Stimulated activated memory B cell treated with anti-CD40 and anti-IgM and Interleukin-4, amounts not matched to agents 10 μg/mL and 1 μg/mL and 100 μg/mL, for 72 hours (primary cell): ENCODE measurements at regions not wholly inside any gene's neighbourhood (a gene's known extent, or its start where the extent isn't known, plus 50 kb on each side); places are given as distances from the start of the nearest gene placed in this dataset.
A peak's percentile ranks its signal among the peaks of the same experiment; 100 is the strongest.

ENCODE experiments used
- ATAC-seq: fragments of 150-1000 bp; cut with Tn5 transposase; 2 replicates; pipeline ENCODE4 v1.10.0; 2021
- H3K27ac Mint-ChIP-seq: one replicate; pipeline ENCODE4 v1.8.0; 2022; ENCODE audit warnings: mild to moderate bottlenecking, mixed read lengths
- H3K27me3 Mint-ChIP-seq: one replicate; pipeline ENCODE4 v1.8.0; 2022; ENCODE audit warnings: mixed read lengths
- H3K36me3 Mint-ChIP-seq: one replicate; pipeline ENCODE4 v1.8.0; 2022; ENCODE audit warnings: mixed read lengths
- H3K4me1 Mint-ChIP-seq: one replicate; pipeline ENCODE4 v1.8.0; 2022; ENCODE audit warnings: mixed read lengths
- H3K4me3 Mint-ChIP-seq: one replicate; pipeline ENCODE4 v1.8.0; 2022; ENCODE audit warnings: mild to moderate bottlenecking, moderate library complexity, mixed read lengths
- H3K9me3 Mint-ChIP-seq: one replicate; pipeline ENCODE4 v1.8.0; 2022; ENCODE audit warnings: mixed read lengths

GRCh38 chr5:89417515-89417914 lies 534.5 kb upstream of the MEF2C start:
- ATAC-seq: no peak
- Mint-ChIP-seq H3K27ac (no peak overlapping the region), H3K36me3 (no peaks in the 10 kb centered on the region), H3K4me3 (no peak overlapping the region), H3K9me3 (peaks cover 5% of the 10 kb centered on the region), H3K4me1 (peaks cover 20% of the 10 kb centered on the region), H3K27me3 (no peaks in the 10 kb centered on the region)

- no peak overlapping the region for H3K27ac Mint-ChIP-seq
- H3K36me3 Mint-ChIP-seq: no peaks in the 10 kb centered on the region
- H3K4me3 Mint-ChIP-seq: no peak overlapping the region
- H3K9me3 Mint-ChIP-seq: peaks cover 3% of the 10 kb centered on the region
- H3K27me3 Mint-ChIP-seq: no peaks in the 10 kb centered on the region
- ATAC-seq: no peak
- H3K4me1 Mint-ChIP-seq: no peaks in the 10 kb centered on the region
These were observed 528.9 kb upstream of the MEF2C start for GRCh38 chr5:89411891-89412290.

GRCh38 chr5:89407054-89407453 lies 524.1 kb upstream of the MEF2C start:
- no peaks in the 10 kb centered on the region for H3K36me3 Mint-ChIP-seq
- no peaks in the 10 kb centered on the region for H3K27me3 Mint-ChIP-seq
- H3K9me3 Mint-ChIP-seq: no peaks in the 10 kb centered on the region
- H3K27ac Mint-ChIP-seq: no peak overlapping the region
- no peaks in the 10 kb centered on the region for H3K4me1 Mint-ChIP-seq
- ATAC-seq: no peak
- H3K4me3 Mint-ChIP-seq: no peak overlapping the region

GRCh38 chr5:89401659-89402058 lies 518.7 kb upstream of the MEF2C start:
- ATAC-seq: no peak
- Mint-ChIP-seq H3K27ac (peak overlapping the region; percentile 22), H3K27me3 (no peaks in the 10 kb centered on the region), H3K9me3 (no peaks in the 10 kb centered on the region), H3K4me3 (no peak overlapping the region), H3K36me3 (no peaks in the 10 kb centered on the region), H3K4me1 (peaks cover 10% of the 10 kb centered on the region)

- H3K9me3 Mint-ChIP-seq: no peaks in the 10 kb centered on the region
- H3K27ac Mint-ChIP-seq: no peak overlapping the region
- H3K4me1 Mint-ChIP-seq: peaks cover 17% of the 10 kb centered on the region
- no peaks in the 10 kb centered on the region for H3K36me3 Mint-ChIP-seq
- H3K27me3 Mint-ChIP-seq: no peaks in the 10 kb centered on the region
- ATAC-seq: no peak
- H3K4me3 Mint-ChIP-seq: no peak overlapping the region
These were observed 518.0 kb upstream of the MEF2C start for GRCh38 chr5:89401012-89401411.

- Mint-ChIP-seq H3K4me3 (no peak overlapping the region), H3K4me1 (peaks cover 28% of the 10 kb centered on the region), H3K9me3 (no peaks in the 10 kb centered on the region), H3K36me3 (no peaks in the 10 kb centered on the region), H3K27me3 (no peaks in the 10 kb centered on the region), H3K27ac (no peak overlapping the region)
- ATAC-seq: no peak
These were observed 516.6 kb upstream of the MEF2C start for GRCh38 chr5:89399548-89399947.

GRCh38 chr5:89397096-89397495 lies 514.1 kb upstream of the MEF2C start:
- peak; percentile 93 for ATAC-seq
- Mint-ChIP-seq H3K4me3 (peak overlapping the region; percentile 36), H3K4me1 (peaks cover 28% of the 10 kb centered on the region), H3K9me3 (no peaks in the 10 kb centered on the region), H3K27me3 (no peaks in the 10 kb centered on the region), H3K27ac (peak overlapping the region; percentile 75), H3K36me3 (no peaks in the 10 kb centered on the region)

DNA sequence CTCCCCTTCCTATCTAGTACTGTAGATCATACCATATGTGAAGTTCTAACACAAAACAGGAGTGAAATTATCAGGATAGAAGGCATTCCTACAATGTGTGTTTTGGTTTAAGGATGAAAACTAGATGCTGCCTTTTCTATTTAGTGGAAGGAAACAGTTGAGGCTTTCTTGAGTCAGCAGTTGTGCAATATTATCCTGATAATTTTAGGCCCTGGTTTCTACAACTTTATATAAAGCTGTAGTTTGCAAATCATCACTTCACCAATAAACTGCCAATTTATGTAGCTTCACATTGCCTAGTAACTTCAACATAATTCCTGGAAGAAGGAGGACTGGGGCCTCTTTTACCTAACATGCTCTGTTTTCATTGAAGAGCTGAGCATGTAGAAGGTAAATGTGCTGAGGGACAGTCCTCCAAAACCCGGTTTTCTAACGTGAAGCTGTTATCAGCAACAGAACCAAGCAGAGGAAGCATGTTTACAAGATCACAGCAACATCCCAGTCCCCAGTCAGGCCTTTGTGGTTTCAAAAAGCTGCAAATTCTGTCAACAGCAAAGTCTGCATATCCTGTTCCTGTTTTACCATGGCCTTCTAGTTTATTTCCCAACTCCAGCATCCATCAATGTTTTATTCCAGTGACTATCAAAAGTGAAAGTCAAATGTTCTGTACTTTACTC lies 513.4 kb upstream of the MEF2C start:
- H3K27ac Mint-ChIP-seq: peak overlapping the region; percentile 75
- ATAC-seq: peak; percentile 82
- H3K4me3 Mint-ChIP-seq: peak overlapping the region; percentile 36
- H3K9me3 Mint-ChIP-seq: no peaks in the 10 kb centered on the region
- H3K36me3 Mint-ChIP-seq: no peaks in the 10 kb centered on the region
- H3K27me3 Mint-ChIP-seq: no peaks in the 10 kb centered on the region
- peaks cover 28% of the 10 kb centered on the region for H3K4me1 Mint-ChIP-seq

DNA sequence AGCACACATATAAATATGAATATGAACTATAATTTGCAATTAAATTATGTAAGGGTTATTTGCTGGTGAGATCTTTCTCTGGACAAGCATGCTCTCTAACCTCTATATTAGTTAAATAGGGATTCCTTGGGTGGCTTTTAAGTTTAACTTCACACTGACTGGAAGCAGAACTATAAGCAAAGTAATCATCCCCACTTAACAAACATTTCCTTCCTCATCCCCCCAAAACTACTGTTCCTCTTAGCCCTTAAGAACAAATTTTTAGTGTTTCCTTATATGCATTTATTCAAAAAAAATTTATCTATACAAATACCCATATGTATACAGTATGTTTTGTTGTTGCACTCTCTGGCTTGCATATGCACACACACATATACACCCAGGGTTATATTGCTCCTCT lies 512.1 kb upstream of the MEF2C start:
- no peak overlapping the region for H3K4me3 Mint-ChIP-seq
- peaks cover 28% of the 10 kb centered on the region for H3K4me1 Mint-ChIP-seq
- H3K36me3 Mint-ChIP-seq: no peaks in the 10 kb centered on the region
- no peaks in the 10 kb centered on the region for H3K27me3 Mint-ChIP-seq
- peak overlapping the region; percentile 75 for H3K27ac Mint-ChIP-seq
- H3K9me3 Mint-ChIP-seq: no peaks in the 10 kb centered on the region
- ATAC-seq: no peak

- H3K36me3 Mint-ChIP-seq: no peaks in the 10 kb centered on the region
These were observed 505.9 kb upstream of the MEF2C start for GRCh38 chr5:89388872-89389271.

DNA sequence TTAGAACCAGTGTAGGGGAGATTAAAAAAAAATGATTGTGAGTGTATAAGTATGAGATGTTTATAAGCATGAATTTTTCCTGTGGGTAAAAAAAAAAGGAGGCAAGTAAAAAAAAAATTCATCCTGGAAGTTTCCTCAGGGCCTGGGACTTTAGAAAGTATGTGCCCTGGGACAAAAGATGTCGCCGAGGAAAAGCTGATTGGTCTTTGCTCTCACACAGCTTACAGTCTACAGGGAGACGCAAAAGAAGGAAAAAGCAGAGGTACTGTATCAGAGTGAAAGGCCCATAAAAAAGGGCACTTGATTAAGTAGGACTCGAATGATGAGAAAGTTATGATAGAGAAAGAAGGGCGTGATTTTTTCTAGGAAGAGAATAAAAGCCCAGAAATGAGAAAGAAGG lies 501.4 kb upstream of the MEF2C start:
- no peak overlapping the region for H3K27ac Mint-ChIP-seq
- no peaks in the 10 kb centered on the region for H3K36me3 Mint-ChIP-seq
- peaks cover 4% of the 10 kb centered on the region for H3K9me3 Mint-ChIP-seq
- H3K4me3 Mint-ChIP-seq: no peak overlapping the region
- H3K4me1 Mint-ChIP-seq: no peaks in the 10 kb centered on the region
- ATAC-seq: no peak
- no peaks in the 10 kb centered on the region for H3K27me3 Mint-ChIP-seq

More at GRCh38 chr5:89388872-89389271, 505.9 kb upstream of the MEF2C start:
- no peaks in the 10 kb centered on the region for H3K9me3 Mint-ChIP-seq
- no peaks in the 10 kb centered on the region for H3K4me1 Mint-ChIP-seq
- no peak for ATAC-seq
- H3K27ac Mint-ChIP-seq: no peak overlapping the region
- no peak overlapping the region for H3K4me3 Mint-ChIP-seq
- H3K27me3 Mint-ChIP-seq: no peaks in the 10 kb centered on the region

GRCh38 chr5:89380635-89381034 lies 497.7 kb upstream of the MEF2C start:
- no peaks in the 10 kb centered on the region for H3K27me3 Mint-ChIP-seq
- no peaks in the 10 kb centered on the region for H3K36me3 Mint-ChIP-seq
- H3K27ac Mint-ChIP-seq: no peak overlapping the region
- ATAC-seq: no peak
- H3K4me1 Mint-ChIP-seq: no peaks in the 10 kb centered on the region
- no peak overlapping the region for H3K4me3 Mint-ChIP-seq
- peaks cover 4% of the 10 kb centered on the region for H3K9me3 Mint-ChIP-seq

GRCh38 chr5:89377767-89378455 lies 494.9 kb upstream of the MEF2C start:
- peaks cover 4% of the 10 kb centered on the region for H3K9me3 Mint-ChIP-seq
- no peaks in the 10 kb centered on the region for H3K4me1 Mint-ChIP-seq
- H3K27ac Mint-ChIP-seq: no peak overlapping the region
- ATAC-seq: no peak
- H3K36me3 Mint-ChIP-seq: no peaks in the 10 kb centered on the region
- H3K27me3 Mint-ChIP-seq: no peaks in the 10 kb centered on the region
- no peak overlapping the region for H3K4me3 Mint-ChIP-seq

DNA sequence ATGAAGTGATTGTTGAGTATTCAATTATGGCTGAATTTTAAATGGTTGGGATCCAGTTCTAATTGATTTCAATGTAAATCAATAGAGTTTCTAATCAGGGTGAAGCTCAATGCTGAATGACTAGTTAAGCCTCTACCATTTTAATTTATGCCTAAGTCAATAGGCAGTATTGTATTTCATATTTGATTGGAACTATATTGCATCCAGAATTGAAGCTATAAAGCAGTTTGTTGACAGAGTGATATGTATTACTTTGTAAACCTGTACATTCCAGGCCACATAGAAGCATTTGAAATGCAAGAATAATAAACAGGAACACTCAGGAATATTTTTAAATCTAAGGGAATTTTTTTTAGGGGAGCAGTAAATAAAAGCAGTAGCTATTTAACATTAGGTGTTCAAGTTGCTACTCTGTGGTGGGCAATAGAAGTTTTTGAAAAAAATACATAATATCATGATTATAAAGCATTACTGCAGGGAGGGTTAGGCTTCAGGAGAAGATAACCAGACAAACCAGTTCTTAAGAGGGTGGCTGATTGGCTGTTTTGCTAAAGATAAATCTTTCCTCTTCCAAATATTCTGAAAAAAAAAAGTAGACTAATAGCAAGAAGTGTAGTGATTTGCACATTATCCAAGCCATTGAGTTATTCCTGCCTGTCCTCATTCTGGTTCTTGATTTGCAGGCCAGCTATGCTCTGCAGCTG lies 492.0 kb upstream of the MEF2C start:
- ATAC-seq: no peak
- Mint-ChIP-seq H3K27ac (no peak overlapping the region), H3K4me3 (no peak overlapping the region), H3K4me1 (peaks cover 6% of the 10 kb centered on the region), H3K9me3 (no peaks in the 10 kb centered on the region), H3K27me3 (no peaks in the 10 kb centered on the region), H3K36me3 (no peaks in the 10 kb centered on the region)

DNA sequence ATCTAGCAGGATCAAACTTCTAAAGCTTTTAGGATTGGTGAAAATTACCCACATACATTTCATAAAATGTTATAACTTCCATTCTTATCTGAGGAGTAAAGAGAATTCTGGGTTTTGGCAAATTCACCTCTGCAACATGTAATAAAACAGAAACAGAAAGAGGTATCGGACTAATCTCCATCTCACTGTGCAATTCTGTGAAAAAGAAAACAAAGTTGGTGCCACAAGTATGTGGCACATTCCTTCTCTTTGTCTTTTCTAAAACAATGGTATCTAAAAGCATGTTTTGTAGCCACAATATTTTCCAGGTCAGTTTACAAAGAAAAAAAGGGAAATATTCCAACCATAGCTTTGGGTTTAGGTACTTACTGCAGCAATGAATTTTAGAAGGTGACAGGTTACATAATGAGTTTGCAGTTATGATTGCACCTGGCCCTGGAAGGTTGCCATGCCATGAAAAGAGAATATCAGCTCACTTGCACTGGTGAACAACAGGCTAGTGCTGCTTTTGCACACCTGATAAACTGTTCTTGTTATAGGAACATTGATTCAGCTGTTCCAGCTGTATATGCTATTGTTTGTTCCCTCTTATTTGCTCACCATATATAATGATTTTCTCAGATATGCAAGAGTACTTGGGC lies 491.3 kb upstream of the MEF2C start:
- ATAC-seq: no peak
- Mint-ChIP-seq H3K9me3 (peaks cover 2% of the 10 kb centered on the region), H3K36me3 (no peaks in the 10 kb centered on the region), H3K4me1 (peaks cover 6% of the 10 kb centered on the region), H3K4me3 (no peak overlapping the region), H3K27me3 (no peaks in the 10 kb centered on the region), H3K27ac (no peak overlapping the region)
